ENCODE measurements at regions not wholly inside any gene's neighbourhood (a gene's known extent, or its start where the extent isn't known, plus 50 kb on each side); places are given as distances from the start of the nearest gene placed in this dataset.

DNA sequence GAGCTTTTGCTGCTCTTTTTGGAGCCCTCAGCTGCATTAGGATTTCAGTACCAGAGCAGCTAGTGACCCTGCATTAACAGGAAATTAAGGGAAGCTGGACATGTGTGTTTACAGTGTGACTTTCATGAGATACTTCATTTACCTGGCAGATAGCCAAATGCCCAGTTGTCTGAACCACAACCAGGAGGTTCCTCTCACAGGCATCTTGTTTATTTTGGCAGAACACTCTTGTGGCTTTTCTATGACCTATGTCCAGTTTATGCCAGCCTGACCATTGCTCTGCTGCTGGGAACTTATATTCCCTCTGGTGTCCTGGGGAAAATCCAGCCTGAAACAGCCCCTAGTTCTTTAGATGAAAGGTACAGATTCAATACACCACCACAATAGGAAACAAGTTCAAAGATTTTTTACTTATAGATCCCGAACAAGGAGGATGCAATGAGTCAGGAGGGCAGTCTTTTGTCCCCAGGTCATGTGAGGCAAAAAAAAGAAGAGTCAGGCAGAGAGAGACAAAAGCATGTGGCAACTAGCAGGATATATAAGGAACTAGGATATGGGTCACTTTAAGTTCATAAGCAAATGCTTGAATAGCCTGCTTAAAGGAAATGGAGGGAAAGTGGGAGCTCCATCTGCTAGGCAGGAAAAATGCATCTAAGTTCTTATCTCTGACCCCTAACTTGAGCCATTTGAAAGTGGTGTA lies 379.3 kb downstream of the INSC start:
- TF ChIP-seq, protein P1, sequence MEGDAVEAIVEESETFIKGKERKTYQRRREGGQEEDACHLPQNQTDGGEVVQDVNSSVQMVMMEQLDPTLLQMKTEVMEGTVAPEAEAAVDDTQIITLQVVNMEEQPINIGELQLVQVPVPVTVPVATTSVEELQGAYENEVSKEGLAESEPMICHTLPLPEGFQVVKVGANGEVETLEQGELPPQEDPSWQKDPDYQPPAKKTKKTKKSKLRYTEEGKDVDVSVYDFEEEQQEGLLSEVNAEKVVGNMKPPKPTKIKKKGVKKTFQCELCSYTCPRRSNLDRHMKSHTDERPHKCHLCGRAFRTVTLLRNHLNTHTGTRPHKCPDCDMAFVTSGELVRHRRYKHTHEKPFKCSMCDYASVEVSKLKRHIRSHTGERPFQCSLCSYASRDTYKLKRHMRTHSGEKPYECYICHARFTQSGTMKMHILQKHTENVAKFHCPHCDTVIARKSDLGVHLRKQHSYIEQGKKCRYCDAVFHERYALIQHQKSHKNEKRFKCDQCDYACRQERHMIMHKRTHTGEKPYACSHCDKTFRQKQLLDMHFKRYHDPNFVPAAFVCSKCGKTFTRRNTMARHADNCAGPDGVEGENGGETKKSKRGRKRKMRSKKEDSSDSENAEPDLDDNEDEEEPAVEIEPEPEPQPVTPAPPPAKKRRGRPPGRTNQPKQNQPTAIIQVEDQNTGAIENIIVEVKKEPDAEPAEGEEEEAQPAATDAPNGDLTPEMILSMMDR (conservative IDR thresholded peaks at IDR 0.05) = no peak
- no peaks in the 10 kb centered on the region for H3K9me3 Mint-ChIP-seq
- WGBS, 2 experiments (ENCODE audit: insufficient coverage in 1 of 2, insufficient read length in 1 of 2) = 67 to 97% methylated on average over 1 of the region's 1 CpG
- H3K36me3 Mint-ChIP-seq (ENCODE audit: low read depth) = no peaks in the 10 kb centered on the region
- no peak overlapping the region for H3K27ac ChIP-seq (ENCODE audit: low read depth, low read length)
- no peak overlapping the region for H3K4me3 ChIP-seq (ENCODE audit: low read length)
- H3K9ac ChIP-seq (ENCODE audit: extremely low read depth, low read length, poor library complexity, severe bottlenecking) = no peak overlapping the region
- peaks cover 36% of the 10 kb centered on the region for H3K27me3 Mint-ChIP-seq (ENCODE audit: insufficient read depth)
- no peak for DNase-seq
- peaks cover 17% of the 10 kb centered on the region for H3K27me3 ChIP-seq (ENCODE audit: control insufficient read depth, insufficient read depth, low read length, poor library complexity, severe bottlenecking)
- H3K36me3 ChIP-seq (ENCODE audit: control insufficient read depth, insufficient read depth, low read length) = no peaks in the 10 kb centered on the region
- H3K4me3 Mint-ChIP-seq = no peak overlapping the region
- no peaks in the 10 kb centered on the region for H3K9me3 ChIP-seq (ENCODE audit: control insufficient read depth, low read length)
- no peaks in the 10 kb centered on the region for H3K4me1 ChIP-seq (ENCODE audit: control insufficient read depth, insufficient read depth, low read length)
- H3K4me1 Mint-ChIP-seq = peaks cover 17% of the 10 kb centered on the region
- H3K27ac Mint-ChIP-seq = no peak overlapping the region

DNA sequence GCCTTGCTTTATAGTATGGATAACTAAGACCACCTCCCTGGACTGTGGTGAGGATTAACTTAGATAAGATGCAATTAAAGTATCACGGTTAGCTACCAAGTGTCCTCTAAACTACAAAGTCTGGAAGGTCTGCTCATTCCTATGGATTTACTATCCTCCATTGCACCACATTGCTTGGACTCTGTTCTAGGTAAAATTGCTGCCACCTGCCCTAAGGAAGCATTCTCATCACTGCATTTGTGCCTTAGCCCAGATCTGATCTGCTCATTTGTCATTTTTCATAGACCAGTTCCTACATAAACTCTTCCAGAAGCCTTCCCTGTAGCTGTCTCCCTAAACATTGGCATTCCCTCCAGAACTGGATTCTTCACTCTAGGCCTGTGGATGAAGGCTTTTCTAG lies 380.0 kb downstream of the INSC start:
- H3K4me1 ChIP-seq (ENCODE audit: control insufficient read depth, insufficient read depth, low read length) = no peaks in the 10 kb centered on the region
- Mint-ChIP-seq H3K27ac (no peak overlapping the region), H3K36me3 (ENCODE audit: low read depth) (no peaks in the 10 kb centered on the region), H3K9me3 (no peaks in the 10 kb centered on the region), H3K27me3 (ENCODE audit: insufficient read depth) (peaks cover 32% of the 10 kb centered on the region), H3K4me3 (no peak overlapping the region), H3K4me1 (peaks cover 24% of the 10 kb centered on the region)
- 82 to 91% methylated on average over 1 of the region's 1 CpG for WGBS, 2 experiments (ENCODE audit: insufficient coverage in 1 of 2, insufficient read length in 1 of 2)
- no peak overlapping the region for H3K27ac ChIP-seq (ENCODE audit: low read depth, low read length)
- no peak overlapping the region for H3K4me3 ChIP-seq (ENCODE audit: low read length)
- TF ChIP-seq, protein P1 (conservative IDR thresholded peaks at IDR 0.05) = no peak
- no peak for DNase-seq
- no peaks in the 10 kb centered on the region for H3K9me3 ChIP-seq (ENCODE audit: control insufficient read depth, low read length)
- H3K9ac ChIP-seq (ENCODE audit: extremely low read depth, low read length, poor library complexity, severe bottlenecking) = no peak overlapping the region
- peaks cover 17% of the 10 kb centered on the region for H3K27me3 ChIP-seq (ENCODE audit: control insufficient read depth, insufficient read depth, low read length, poor library complexity, severe bottlenecking)
- H3K36me3 ChIP-seq (ENCODE audit: control insufficient read depth, insufficient read depth, low read length) = no peaks in the 10 kb centered on the region

DNA sequence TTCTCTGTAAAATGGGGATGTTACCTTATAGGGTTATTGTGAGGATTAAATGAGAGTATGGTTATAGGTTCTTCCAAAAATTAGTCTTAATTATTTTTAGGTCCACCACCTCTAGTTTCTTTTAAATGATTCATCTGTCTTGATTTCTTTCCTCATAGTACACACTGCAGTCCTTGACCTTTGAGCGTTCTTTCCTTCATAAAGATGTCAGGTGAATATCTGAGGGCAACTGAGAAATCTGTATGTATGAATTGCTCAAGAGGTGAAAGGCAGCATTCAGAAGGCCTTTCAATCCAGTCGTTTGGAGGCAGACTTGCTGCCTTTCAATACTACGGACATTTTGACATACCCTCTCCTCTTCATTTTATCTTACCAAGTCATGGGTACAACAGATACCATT lies 380.7 kb downstream of the INSC start:
- no peak overlapping the region for H3K4me3 Mint-ChIP-seq
- H3K27ac Mint-ChIP-seq = no peak overlapping the region
- H3K36me3 Mint-ChIP-seq (ENCODE audit: low read depth) = no peaks in the 10 kb centered on the region
- Histone ChIP-seq H3K4me1 (ENCODE audit: control insufficient read depth, insufficient read depth, low read length) (no peaks in the 10 kb centered on the region), H3K27me3 (ENCODE audit: control insufficient read depth, insufficient read depth, low read length, poor library complexity, severe bottlenecking) (peaks cover 17% of the 10 kb centered on the region), H3K27ac (ENCODE audit: low read depth, low read length) (no peak overlapping the region), H3K36me3 (ENCODE audit: control insufficient read depth, insufficient read depth, low read length) (no peaks in the 10 kb centered on the region), H3K9me3 (ENCODE audit: control insufficient read depth, low read length) (no peaks in the 10 kb centered on the region), H3K9ac (ENCODE audit: extremely low read depth, low read length, poor library complexity, severe bottlenecking) (no peak overlapping the region), H3K4me3 (ENCODE audit: low read length) (no peak overlapping the region)
- H3K4me1 Mint-ChIP-seq = peaks cover 31% of the 10 kb centered on the region
- TF ChIP-seq, protein P1 (conservative IDR thresholded peaks at IDR 0.05) = no peak
- 63 to 78% methylated on average over 2 to 3 of the region's 3 CpGs for WGBS, 2 experiments (ENCODE audit: insufficient coverage in 1 of 2, insufficient read length in 1 of 2)
- no peaks in the 10 kb centered on the region for H3K9me3 Mint-ChIP-seq
- H3K27me3 Mint-ChIP-seq (ENCODE audit: insufficient read depth) = peaks cover 25% of the 10 kb centered on the region
- DNase-seq = no peak

Measured in endodermal cell (in vitro differentiated cells).